ENCODE measurements at regions not wholly inside any gene's neighbourhood (a gene's known extent, or its start where the extent isn't known, plus 50 kb on each side); places are given as distances from the start of the nearest gene placed in this dataset.

- no peak for ATAC-seq
- intact Hi-C loops (cut with micrococcal nuclease): no loop called here
- no peak overlapping the region for H3K27ac ChIP-seq (ENCODE audit: low read length)
- no peaks in the 10 kb centered on the region for H3K9me2 ChIP-seq (replicated peaks; ENCODE audit: low read length)
- no peak for TF ChIP-seq EZH2phosphoT487 (IDR thresholded peaks at IDR 0.05; ENCODE audit: borderline replicate concordance, low read length)
- no peak for TF ChIP-seq EZH2 (IDR thresholded peaks at IDR 0.05; ENCODE audit: low read length, unreplicated experiment)
- TF ChIP-seq, protein P1, sequence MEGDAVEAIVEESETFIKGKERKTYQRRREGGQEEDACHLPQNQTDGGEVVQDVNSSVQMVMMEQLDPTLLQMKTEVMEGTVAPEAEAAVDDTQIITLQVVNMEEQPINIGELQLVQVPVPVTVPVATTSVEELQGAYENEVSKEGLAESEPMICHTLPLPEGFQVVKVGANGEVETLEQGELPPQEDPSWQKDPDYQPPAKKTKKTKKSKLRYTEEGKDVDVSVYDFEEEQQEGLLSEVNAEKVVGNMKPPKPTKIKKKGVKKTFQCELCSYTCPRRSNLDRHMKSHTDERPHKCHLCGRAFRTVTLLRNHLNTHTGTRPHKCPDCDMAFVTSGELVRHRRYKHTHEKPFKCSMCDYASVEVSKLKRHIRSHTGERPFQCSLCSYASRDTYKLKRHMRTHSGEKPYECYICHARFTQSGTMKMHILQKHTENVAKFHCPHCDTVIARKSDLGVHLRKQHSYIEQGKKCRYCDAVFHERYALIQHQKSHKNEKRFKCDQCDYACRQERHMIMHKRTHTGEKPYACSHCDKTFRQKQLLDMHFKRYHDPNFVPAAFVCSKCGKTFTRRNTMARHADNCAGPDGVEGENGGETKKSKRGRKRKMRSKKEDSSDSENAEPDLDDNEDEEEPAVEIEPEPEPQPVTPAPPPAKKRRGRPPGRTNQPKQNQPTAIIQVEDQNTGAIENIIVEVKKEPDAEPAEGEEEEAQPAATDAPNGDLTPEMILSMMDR (conservative IDR thresholded peaks at IDR 0.05; ENCODE audit: low read depth, low read length): no peak
- H4K20me1 ChIP-seq (ENCODE audit: low read length): no peaks in the 10 kb centered on the region
- CTCF ChIA-PET: no interaction called here
- H3K79me2 ChIP-seq (ENCODE audit: low read length): no peaks in the 10 kb centered on the region
- no peak overlapping the region for H3K9ac ChIP-seq (ENCODE audit: low read length)
- no peak overlapping the region for H3K4me2 ChIP-seq (ENCODE audit: low read length)
- no TSS peak for BruUV-seq (replicated peaks)
- no peaks in the 10 kb centered on the region for H3K36me3 ChIP-seq (ENCODE audit: low read depth, low read length)
- H3K4me3 ChIP-seq (ENCODE audit: low read length): no peak overlapping the region
- POLR2A ChIA-PET (ENCODE audit: unreplicated experiment): no interaction called here
- no peaks in the 10 kb centered on the region for H3K4me1 ChIP-seq (ENCODE audit: insufficient read depth, low read length)
- DNase-seq: no peak
- H3K27me3 ChIP-seq (ENCODE audit: low read length): no peaks in the 10 kb centered on the region
- no peaks in the 10 kb centered on the region for H3F3A ChIP-seq (ENCODE audit: low read length, unreplicated experiment)
- H2AFZ ChIP-seq (ENCODE audit: low read length): no peak overlapping the region
- no peaks in the 10 kb centered on the region for H3K9me3 ChIP-seq (ENCODE audit: low read length)
Measured at GRCh38 chr22:47446821-47447810, 684.7 kb downstream of the TBC1D22A start.

GRCh38 chr22:47446331-47446730, 683.9 kb downstream of the TBC1D22A start:
- Histone ChIP-seq H3K4me3 (ENCODE audit: low read length) (no peak overlapping the region), H3K9ac (ENCODE audit: low read length) (no peak overlapping the region), H3K79me2 (ENCODE audit: low read length) (no peaks in the 10 kb centered on the region), H3K9me3 (ENCODE audit: low read length) (no peaks in the 10 kb centered on the region), H3K36me3 (ENCODE audit: low read depth, low read length) (no peaks in the 10 kb centered on the region), H3K9me2 (replicated peaks; ENCODE audit: low read length) (no peaks in the 10 kb centered on the region), H2AFZ (ENCODE audit: low read length) (no peak overlapping the region), H3F3A (ENCODE audit: low read length, unreplicated experiment) (no peaks in the 10 kb centered on the region), H4K20me1 (ENCODE audit: low read length) (no peaks in the 10 kb centered on the region), H3K27me3 (ENCODE audit: low read length) (no peaks in the 10 kb centered on the region), H3K27ac (ENCODE audit: low read length) (no peak overlapping the region), H3K4me1 (ENCODE audit: insufficient read depth, low read length) (no peaks in the 10 kb centered on the region), H3K4me2 (ENCODE audit: low read length) (no peak overlapping the region)
- ChIA-PET POLR2A (ENCODE audit: unreplicated experiment) (no interaction called here), CTCF (no interaction called here)
- no TSS peak for BruUV-seq (replicated peaks)
- no peak for TF ChIP-seq EZH2 (IDR thresholded peaks at IDR 0.05; ENCODE audit: low read length, unreplicated experiment)
- no peak for TF ChIP-seq EZH2phosphoT487 (IDR thresholded peaks at IDR 0.05; ENCODE audit: borderline replicate concordance, low read length)
- TF ChIP-seq, protein P1 (conservative IDR thresholded peaks at IDR 0.05; ENCODE audit: low read depth, low read length): no peak
- no peak for DNase-seq
- intact Hi-C loops (cut with micrococcal nuclease): no loop called here
- ATAC-seq: no peak

DNA sequence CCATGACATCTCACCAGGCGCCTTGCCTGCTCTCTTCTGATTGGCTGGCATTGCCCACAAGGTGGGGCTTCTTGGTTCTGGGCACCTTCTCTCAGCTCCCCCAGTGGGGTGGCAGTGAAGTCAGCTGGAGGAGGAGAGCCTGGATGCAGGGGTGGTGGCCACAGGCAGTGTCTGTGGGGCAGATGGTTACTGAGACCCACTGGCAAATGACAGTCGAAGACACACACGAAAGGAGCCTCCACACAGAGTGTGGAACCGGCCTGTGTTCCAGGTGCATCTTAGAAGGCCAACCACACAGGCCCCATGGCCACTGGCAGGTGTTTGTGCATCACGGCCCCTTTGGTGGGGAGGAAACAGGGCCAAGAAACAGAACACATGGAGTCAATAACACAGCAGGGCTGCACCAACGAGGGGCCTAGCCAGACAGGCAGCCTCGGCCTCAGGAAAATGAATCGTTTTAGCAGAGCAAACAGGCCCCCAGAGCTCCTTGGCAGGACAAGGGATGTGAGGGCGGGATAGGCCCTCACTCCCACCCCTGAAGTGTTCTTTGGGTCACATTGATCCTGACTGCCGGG, 683.4 kb downstream of the TBC1D22A start:
- H3K36me3 ChIP-seq (ENCODE audit: low read depth, low read length): no peaks in the 10 kb centered on the region
- H3K9ac ChIP-seq (ENCODE audit: low read length): no peak overlapping the region
- no peak overlapping the region for H3K4me2 ChIP-seq (ENCODE audit: low read length)
- no peaks in the 10 kb centered on the region for H3K79me2 ChIP-seq (ENCODE audit: low read length)
- no peak for DNase-seq
- no peaks in the 10 kb centered on the region for H3K9me3 ChIP-seq (ENCODE audit: low read length)
- CTCF ChIA-PET: no interaction called here
- no peaks in the 10 kb centered on the region for H3F3A ChIP-seq (ENCODE audit: low read length, unreplicated experiment)
- no peak overlapping the region for H2AFZ ChIP-seq (ENCODE audit: low read length)
- POLR2A ChIA-PET (ENCODE audit: unreplicated experiment): no interaction called here
- no peak overlapping the region for H3K4me3 ChIP-seq (ENCODE audit: low read length)
- intact Hi-C loops (cut with micrococcal nuclease): no loop called here
- no peak for ATAC-seq
- H4K20me1 ChIP-seq (ENCODE audit: low read length): no peaks in the 10 kb centered on the region
- H3K27ac ChIP-seq (ENCODE audit: low read length): no peak overlapping the region
- no peaks in the 10 kb centered on the region for H3K27me3 ChIP-seq (ENCODE audit: low read length)
- TF ChIP-seq EZH2phosphoT487 (IDR thresholded peaks at IDR 0.05; ENCODE audit: borderline replicate concordance, low read length) (no peak), EZH2 (IDR thresholded peaks at IDR 0.05; ENCODE audit: low read length, unreplicated experiment) (no peak)
- TF ChIP-seq, protein P1 (conservative IDR thresholded peaks at IDR 0.05; ENCODE audit: low read depth, low read length): no peak
- no peaks in the 10 kb centered on the region for H3K4me1 ChIP-seq (ENCODE audit: insufficient read depth, low read length)
- H3K9me2 ChIP-seq (replicated peaks; ENCODE audit: low read length): no peaks in the 10 kb centered on the region
- BruUV-seq (replicated peaks): no TSS peak

Measured in PC-3 (cell line).